Left ventricle myocardium inferior (tissue), 1 donor: ENCODE measurements at regions not wholly inside any gene's neighbourhood (a gene's known extent, or its start where the extent isn't known, plus 50 kb on each side); places are given as distances from the start of the nearest gene placed in this dataset.

Source experiments
- DNase-seq: peaks from one replicate; pipeline ENCODE4 v3.0.0-alpha.2; 2020
- H3K27ac ChIP-seq: fragments of 200-600 bp; replicated peaks from 2 replicates; pipeline ENCODE4 v1.8.0; 2021
- H3K27me3 ChIP-seq: fragments of 200-600 bp; 2 replicates; pipeline ENCODE4 v1.8.0; 2021; ENCODE audit warnings: low read depth
- H3K36me3 ChIP-seq: fragments of 200-600 bp; 2 replicates; pipeline ENCODE4 v1.8.0; 2021
- H3K4me1 ChIP-seq: fragments of 200-600 bp; 2 replicates; pipeline ENCODE4 v1.8.0; 2021
- H3K4me3 ChIP-seq: fragments of 200-600 bp; 2 replicates; pipeline ENCODE4 v1.8.0; 2021; ENCODE audit warnings: mild to moderate bottlenecking, moderate library complexity
- H3K9me3 ChIP-seq: fragments of 200-600 bp; replicated peaks from 2 replicates; pipeline ENCODE4 v1.8.0; 2021
- CTCF ChIP-seq: fragments of 200-600 bp; IDR thresholded peaks from 2 replicates; pipeline ENCODE4 v1.8.0; 2021; ENCODE audit warnings: antibody characterized with exemption, mild to moderate bottlenecking, borderline replicate concordance
- intact Hi-C: fragments of 100-400 bp; cut with micrococcal nuclease; formaldehyde crosslinking; loops from one replicate; pipeline ENCODE4 v1.11.0; 2022
- donor health status: DM: no; HTN: yes; CAD: no; lungs with severe emphysema.

- Histone ChIP-seq H3K27me3 (no peaks in the 10 kb centered on the region), H3K27ac (no peak overlapping the region), H3K9me3 (no peaks in the 10 kb centered on the region), H3K36me3 (no peaks in the 10 kb centered on the region), H3K4me1 (no peaks in the 10 kb centered on the region), H3K4me3 (no peak overlapping the region)
- no peak for DNase-seq
- no peak for TF ChIP-seq CTCF
- intact Hi-C loops = no loop called here
Observed at GRCh38 chr12:58728397-58728796, 191.9 kb downstream of the LRIG3 start.

- no peak overlapping the region for H3K4me3 ChIP-seq
Observed at GRCh38 chr12:58731096-58731495, 189.2 kb downstream of the LRIG3 start.

GRCh38 chr12:58732894-58733293 is 187.4 kb downstream of the LRIG3 start:
- H3K9me3 ChIP-seq = no peaks in the 10 kb centered on the region
- intact Hi-C loops = no loop called here
- no peak overlapping the region for H3K27ac ChIP-seq
- no peak for TF ChIP-seq CTCF
- no peaks in the 10 kb centered on the region for H3K4me1 ChIP-seq
- no peak for DNase-seq
- H3K4me3 ChIP-seq = no peak overlapping the region
- H3K27me3 ChIP-seq = no peaks in the 10 kb centered on the region
- H3K36me3 ChIP-seq = no peaks in the 10 kb centered on the region

More at GRCh38 chr12:58731096-58731495, 189.2 kb downstream of the LRIG3 start:
- Histone ChIP-seq H3K4me1 (no peaks in the 10 kb centered on the region), H3K36me3 (no peaks in the 10 kb centered on the region), H3K27me3 (no peaks in the 10 kb centered on the region), H3K27ac (no peak overlapping the region), H3K9me3 (no peaks in the 10 kb centered on the region)
- TF ChIP-seq CTCF = no peak
- intact Hi-C loops = no loop called here
- no peak for DNase-seq

- Histone ChIP-seq H3K4me3 (no peak overlapping the region), H3K27me3 (no peaks in the 10 kb centered on the region), H3K27ac (no peak overlapping the region), H3K36me3 (no peaks in the 10 kb centered on the region), H3K4me1 (no peaks in the 10 kb centered on the region), H3K9me3 (peaks cover 12% of the 10 kb centered on the region)
- DNase-seq = no peak
- no peak for TF ChIP-seq CTCF
- intact Hi-C loops = no loop called here
Observed at GRCh38 chr12:58741226-58741625, 179.1 kb downstream of the LRIG3 start.

- intact Hi-C loops = no loop called here
- TF ChIP-seq CTCF = no peak
- no peak for DNase-seq
Observed at GRCh38 chr12:58745348-58746125, 174.8 kb downstream of the LRIG3 start.

More at GRCh38 chr12:58745348-58746125, 174.8 kb downstream of the LRIG3 start:
- Histone ChIP-seq H3K9me3 (peaks cover 8% of the 10 kb centered on the region), H3K4me3 (no peak overlapping the region), H3K36me3 (no peaks in the 10 kb centered on the region), H3K27ac (no peak overlapping the region), H3K27me3 (no peaks in the 10 kb centered on the region), H3K4me1 (no peaks in the 10 kb centered on the region)
